KG1 (cell line): ENCODE measurements at regions not wholly inside any gene's neighbourhood (a gene's known extent, or its start where the extent isn't known, plus 50 kb on each side); places are given as distances from the start of the nearest gene placed in this dataset.
"Not testable (repeated sequence)": the region's sequence is repeated elsewhere in the genome, so short reads cannot be mapped to it uniquely, and the experiment has no call there.

Experiments used
- DNase-seq: peaks from one replicate; lab custom pipeline; 2025; lab: John Stamatoyannopoulos, UW

- no peak for DNase-seq
These were observed 307.3 kb upstream of the KCNN2 start for GRCh38 chr5:114054594-114054993.

DNA sequence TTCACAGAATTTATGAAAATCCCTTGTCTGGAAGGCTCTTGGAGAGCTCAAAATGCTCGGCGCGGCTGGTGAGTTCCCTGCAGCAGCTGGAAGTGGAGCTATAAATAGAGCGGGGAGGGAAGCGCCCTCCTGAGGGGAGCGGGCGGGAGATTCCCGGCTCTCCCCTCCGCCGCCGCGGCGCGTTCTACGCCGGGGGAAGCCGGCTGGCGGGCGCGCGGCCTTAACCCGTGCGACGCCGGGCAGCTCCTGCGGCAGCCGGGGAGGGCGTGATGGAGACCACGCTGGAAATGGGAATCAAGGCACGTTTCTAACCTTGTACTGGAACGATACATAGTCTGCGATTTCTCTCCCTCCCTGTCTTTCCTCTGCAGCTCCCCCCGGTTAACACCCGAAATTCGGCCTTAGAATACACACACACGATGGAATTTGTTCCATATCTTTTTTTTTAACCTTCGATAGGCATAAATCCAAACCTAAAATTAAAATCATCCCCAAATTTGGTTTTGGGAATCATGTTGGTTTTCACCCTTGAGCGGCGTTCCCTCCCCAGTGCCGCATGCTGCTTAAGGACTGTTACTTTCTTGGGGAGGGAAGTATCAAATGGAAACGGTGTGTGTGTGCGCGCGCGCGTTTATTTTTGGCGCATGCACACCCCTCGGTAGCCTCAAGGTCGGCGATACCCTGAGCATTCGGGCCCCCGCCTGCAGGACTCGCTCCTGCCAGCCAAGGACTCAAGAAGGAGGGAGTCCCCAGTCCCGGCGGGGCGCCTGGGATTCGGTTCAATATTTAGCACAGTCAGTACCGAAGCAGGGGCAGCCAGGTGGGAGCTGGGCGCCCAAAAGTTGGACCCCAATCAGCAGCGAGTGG lies 306.3 kb upstream of the KCNN2 start:
- no peak for DNase-seq

DNA sequence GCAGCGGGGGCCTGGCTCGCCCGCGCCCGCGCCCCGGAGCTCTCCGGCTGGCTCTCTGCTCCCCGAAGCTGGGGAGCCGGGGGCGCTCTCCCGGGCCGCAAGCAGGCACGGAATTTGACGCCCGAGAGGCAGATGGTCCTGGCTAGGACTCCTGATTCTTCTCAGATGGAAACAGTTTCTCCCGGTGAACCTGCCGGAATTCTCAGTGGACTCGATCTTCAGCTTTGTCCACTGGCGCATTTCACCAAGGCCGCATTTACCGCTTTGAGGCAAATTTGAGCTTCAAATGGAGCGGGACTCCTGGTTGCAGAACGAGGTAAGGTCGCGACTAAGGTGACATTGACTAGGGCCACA lies 305.7 kb upstream of the KCNN2 start:
- DNase-seq: no peak

- no peak for DNase-seq
These were observed 301.0 kb upstream of the KCNN2 start for GRCh38 chr5:114060866-114061265.

GRCh38 chr5:114062932-114063867 lies 298.7 kb upstream of the KCNN2 start:
- DNase-seq: no peak

- DNase-seq: no peak
These were observed 296.0 kb upstream of the KCNN2 start for GRCh38 chr5:114065912-114066311.

DNA sequence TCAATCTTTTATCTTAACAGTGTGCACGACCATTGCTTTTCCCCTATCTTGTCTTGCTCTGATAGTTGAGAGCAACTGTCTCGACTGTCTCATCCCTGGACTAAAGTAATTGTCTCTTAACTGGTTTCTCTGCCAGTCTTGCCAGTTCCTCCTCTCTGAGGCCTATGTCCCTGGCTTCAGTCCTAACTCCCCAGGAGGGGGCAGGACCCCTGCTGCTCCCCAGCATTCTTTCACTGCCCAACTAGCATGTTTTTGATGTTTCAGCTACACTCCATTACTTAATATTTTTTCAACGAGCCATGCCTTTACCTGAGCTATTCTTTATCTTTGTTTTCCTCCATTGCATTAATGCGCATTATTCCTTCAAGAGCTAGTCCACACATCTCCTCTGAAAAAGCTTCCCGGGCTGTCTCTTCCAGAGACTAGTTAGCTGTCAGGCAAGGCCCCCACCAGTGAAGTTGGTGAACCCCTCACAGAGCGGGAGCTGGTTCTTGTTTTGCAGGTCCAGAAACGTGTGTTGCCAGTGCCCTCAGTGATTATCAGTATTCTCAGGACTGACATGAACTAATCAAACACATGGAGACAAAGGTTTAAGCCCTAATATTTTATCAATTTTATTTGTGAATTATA lies 291.7 kb upstream of the KCNN2 start:
- DNase-seq: no peak

GRCh38 chr5:114089259-114089658 lies 272.6 kb upstream of the KCNN2 start:
- no peak for DNase-seq

GRCh38 chr5:114097570-114097969 lies 264.3 kb upstream of the KCNN2 start:
- DNase-seq: no peak

DNA sequence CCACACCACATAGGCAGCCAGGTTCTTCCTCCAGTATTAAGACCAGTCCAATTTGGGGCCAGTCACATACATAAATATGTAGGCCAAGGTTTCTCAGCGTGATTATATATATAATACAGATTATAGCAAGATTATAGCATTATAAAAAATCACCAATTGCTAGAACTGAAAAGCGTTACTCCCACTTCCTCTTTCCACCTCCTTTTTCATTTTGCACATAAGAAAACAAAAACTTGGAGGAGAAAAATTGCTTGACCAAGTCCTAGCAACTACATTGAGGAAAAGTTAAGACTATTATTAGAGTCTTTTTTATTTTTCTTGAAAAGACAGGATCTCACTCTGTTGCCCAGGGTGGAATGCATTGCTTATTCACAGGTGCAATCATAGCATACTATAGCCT lies 262.7 kb upstream of the KCNN2 start:
- no peak for DNase-seq

- no peak for DNase-seq
These were observed 260.7 kb upstream of the KCNN2 start for GRCh38 chr5:114101153-114101552.

DNA sequence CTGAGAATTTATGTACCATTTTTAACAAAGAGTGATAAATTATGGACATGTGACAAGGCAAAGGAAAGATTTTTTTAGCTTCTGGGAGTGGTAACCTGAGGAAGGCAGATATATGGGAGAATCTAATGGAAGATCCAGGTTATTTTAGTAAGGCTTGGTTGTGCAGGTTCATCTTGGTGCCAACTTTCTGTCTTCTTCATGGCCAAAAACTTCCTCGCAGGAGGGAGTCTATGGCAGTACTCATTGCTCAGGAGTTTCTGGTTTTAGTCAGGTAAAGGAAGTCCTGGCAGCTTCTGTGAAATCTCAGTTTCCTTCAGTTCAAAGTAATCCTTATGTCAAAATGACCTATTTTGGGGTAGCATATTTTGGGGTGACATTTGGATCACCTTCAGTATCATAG lies 248.3 kb upstream of the KCNN2 start:
- no peak for DNase-seq

DNA sequence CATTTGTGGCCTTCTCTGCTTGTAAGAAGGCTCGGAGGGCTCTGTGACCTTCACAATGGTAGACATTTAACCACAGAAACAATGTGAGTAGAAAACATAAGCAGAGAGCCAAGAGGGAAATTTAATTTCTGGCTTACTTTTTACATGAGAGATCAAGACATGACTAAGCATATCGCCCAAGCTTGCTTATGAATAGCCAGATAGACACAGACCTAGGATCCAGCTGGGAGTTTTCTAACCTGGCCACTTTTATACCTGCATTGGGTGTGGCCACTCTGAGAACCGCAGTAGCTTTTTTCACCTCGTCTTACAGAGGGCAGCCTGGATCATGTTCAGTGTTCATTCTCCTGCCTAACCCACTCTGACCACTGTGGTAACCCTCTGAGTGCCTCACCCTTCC lies 244.9 kb upstream of the KCNN2 start:
- DNase-seq: no peak

DNA sequence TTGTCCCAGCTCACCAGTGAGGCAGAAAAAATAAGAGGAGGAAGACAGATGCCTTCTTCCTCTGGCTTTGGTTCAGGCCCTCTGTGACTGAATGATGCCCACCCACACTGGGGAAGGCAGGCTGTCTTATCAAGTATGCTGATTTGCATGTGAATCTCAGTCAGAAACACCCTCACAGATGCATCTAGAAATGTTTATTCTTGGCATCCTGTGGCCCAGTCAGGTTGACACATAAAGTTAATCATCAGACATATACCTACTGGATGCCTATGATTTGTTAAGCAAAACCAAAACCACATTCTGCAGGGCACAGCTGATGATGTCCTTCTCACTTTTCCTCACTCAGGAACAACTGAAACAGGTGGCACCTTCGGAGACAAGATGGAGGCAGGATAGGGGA lies 243.4 kb upstream of the KCNN2 start:
- no peak for DNase-seq

- DNase-seq: no peak
These were observed 241.7 kb upstream of the KCNN2 start for GRCh38 chr5:114120166-114120565.

GRCh38 chr5:114122852-114123251 lies 239.0 kb upstream of the KCNN2 start:
- DNase-seq: no peak

DNA sequence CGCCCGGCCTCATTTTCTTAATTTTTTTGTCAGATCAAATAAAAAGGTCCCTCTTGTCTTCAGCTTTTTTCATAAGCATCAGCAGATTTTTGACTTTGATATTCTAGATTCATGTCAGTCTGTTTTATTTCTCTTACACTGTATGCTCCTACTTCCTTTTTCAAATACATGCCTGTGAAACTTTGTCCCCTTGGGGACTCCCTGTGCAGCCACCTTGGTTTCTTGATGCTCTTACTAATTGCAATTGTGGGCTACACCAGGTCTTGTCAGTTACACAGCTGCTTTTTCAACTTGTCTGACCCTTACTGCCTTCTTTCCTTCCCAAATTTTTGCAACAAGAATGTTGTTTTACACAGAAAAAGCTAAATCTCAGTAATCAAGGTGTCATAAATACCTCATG lies 238.2 kb upstream of the KCNN2 start:
- DNase-seq: no peak

DNA sequence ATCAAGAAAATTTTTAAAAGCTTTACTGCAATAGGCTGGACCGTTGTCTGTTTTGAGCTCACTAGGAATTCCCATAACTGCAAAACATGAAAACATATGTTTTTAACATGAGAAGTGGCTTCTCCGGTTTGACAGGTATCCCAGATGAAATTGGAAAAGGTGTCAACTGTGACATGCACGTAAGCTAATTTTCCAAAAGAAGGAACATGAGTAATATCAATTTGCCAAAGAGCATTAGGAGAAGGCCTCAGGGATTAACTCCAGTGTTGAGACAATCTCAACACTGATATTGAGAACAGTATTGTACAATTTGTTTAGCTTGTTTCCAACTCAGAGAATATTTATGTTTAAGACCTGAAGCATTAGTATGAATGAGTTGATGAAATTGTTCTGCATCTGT lies 215.5 kb upstream of the KCNN2 start:
- DNase-seq: no peak

DNA sequence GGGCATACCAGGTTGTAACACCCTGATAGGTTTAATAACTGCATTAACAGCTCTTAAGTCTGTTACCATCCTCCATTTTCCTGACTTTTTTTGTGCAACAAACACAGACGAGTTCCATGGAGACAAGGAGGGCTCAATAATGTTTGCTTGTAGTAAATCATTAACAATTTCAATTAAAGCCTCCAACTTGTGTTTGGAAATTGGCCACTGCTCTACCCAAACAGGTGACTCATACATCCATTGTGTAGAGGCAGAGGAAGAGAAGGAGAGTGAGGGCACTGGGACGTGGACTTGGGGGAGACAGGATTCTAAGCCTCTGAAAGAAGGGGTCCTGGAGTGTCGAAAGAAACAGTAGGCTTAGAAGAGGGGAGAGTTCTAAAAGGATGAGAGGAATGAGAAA lies 213.6 kb upstream of the KCNN2 start:
- no peak for DNase-seq

- DNase-seq: not testable (repeated sequence)
These were observed 213.1 kb upstream of the KCNN2 start for GRCh38 chr5:114148728-114149127.

DNA sequence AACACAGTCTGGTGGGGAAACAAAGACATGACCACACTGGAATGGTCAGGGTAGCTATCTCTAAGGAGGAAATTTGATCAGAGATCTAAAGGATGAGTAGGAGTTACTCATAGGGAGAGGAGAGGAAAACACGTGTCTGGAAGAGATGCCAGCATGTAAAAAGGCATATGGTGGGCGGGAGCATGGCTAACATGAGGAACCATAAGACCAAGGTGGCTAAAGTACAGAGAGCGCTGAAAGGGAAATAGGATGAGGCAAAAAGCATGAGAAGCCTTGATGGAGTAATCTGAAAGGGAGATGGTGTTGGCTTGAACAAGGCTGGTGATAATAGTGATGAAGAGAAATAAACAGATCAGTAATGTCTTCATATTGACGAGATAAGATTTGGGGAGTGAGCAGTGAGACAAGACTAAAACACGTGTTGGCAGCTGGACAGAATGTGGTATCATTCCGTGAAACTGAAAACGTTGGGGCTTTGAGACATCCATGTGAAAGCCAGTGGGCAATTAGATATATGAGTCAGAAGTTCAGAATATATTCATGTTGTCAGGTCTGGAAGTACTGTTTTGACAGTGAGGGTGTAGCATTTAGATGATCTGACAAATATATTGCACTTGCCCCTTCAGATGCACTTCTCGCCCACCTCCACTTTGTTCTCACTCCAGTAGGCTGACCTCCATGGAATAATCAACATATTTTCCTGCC lies 209.1 kb upstream of the KCNN2 start:
- DNase-seq: no peak

- no peak for DNase-seq
These were observed 208.5 kb upstream of the KCNN2 start for GRCh38 chr5:114153392-114153791.
